Sigmoid colon (tissue), 4 donors: ENCODE measurements at regions not wholly inside any gene's neighbourhood (a gene's known extent, or its start where the extent isn't known, plus 50 kb on each side); places are given as distances from the start of the nearest gene placed in this dataset.

ENCODE experiments used
- POLR2A ChIP-seq, 2 donors: fragments of 450-650 bp; IDR thresholded peaks; one replicate each; pipeline ENCODE4 v1.6.1; 2016; ENCODE audit warnings: antibody characterized with exemption in 2 of 2, mild to moderate bottlenecking in 2 of 2, moderate library complexity in 2 of 2
- POLR2AphosphoS5 ChIP-seq, 4 donors: sonication (generic); formaldehyde crosslinking; IDR thresholded peaks; one replicate each; pipeline ENCODE4 v1.6.1; 2017; ENCODE audit warnings: antibody characterized with exemption in 4 of 4
- TF ChIP-seq, protein P1 (sequence below), 4 experiments: fragments of 450-650 bp in 3 of 4; fragments of 200-600 bp in 1 of 4; IDR thresholded peaks; one replicate each; pipeline ENCODE4 v1.5.1; 2016 to 2019; ENCODE audit warnings: antibody characterized with exemption in 4 of 4, mild to moderate bottlenecking in 3 of 4, moderate library complexity in 2 of 4

DNA sequence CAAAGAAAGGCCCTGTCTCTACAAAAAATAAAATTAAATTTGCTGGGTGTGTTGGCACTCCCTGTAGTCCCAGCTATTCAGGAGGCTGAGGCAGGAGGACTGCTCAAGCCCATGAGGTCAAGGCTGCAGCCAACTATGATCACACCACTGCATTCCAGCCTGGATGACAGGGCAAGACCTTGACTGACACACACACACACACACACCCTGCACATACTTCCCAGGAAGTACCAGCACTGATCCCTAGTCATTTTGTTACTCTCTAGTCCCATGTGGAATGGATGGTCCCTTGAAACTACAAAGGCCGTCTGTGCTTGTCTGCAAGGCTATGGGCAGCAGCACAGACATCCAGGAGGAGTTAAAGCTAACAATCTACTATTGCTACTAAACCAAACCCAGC is 59.7 kb upstream of the CYP2D6 start:
- TF ChIP-seq, protein P1, sequence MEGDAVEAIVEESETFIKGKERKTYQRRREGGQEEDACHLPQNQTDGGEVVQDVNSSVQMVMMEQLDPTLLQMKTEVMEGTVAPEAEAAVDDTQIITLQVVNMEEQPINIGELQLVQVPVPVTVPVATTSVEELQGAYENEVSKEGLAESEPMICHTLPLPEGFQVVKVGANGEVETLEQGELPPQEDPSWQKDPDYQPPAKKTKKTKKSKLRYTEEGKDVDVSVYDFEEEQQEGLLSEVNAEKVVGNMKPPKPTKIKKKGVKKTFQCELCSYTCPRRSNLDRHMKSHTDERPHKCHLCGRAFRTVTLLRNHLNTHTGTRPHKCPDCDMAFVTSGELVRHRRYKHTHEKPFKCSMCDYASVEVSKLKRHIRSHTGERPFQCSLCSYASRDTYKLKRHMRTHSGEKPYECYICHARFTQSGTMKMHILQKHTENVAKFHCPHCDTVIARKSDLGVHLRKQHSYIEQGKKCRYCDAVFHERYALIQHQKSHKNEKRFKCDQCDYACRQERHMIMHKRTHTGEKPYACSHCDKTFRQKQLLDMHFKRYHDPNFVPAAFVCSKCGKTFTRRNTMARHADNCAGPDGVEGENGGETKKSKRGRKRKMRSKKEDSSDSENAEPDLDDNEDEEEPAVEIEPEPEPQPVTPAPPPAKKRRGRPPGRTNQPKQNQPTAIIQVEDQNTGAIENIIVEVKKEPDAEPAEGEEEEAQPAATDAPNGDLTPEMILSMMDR (IDR thresholded peaks at IDR 0.05) = no peak
- TF ChIP-seq POLR2A (IDR thresholded peaks at IDR 0.05) (no peak), POLR2AphosphoS5 (IDR thresholded peaks at IDR 0.05) (no peak)
